IMR-90 (cell line): ENCODE measurements at regions not wholly inside any gene's neighbourhood (a gene's known extent, or its start where the extent isn't known, plus 50 kb on each side); places are given as distances from the start of the nearest gene placed in this dataset.

Experiments
- ATAC-seq: fragments of 200-7000 bp; cut with Tn5 transposase; 2 replicates; pipeline ENCODE4 v1.9.1; 2020; ENCODE audit warnings: low read depth, mild to moderate bottlenecking, moderate library complexity
- BruUV-seq: library from RNA; stranded (reverse); fragments of 400-500 nt; replicated peaks from 2 replicates; lab custom pipeline; 2021; lab: Mats Ljungman, UMichigan
- CTCF ChIA-PET: fragments of 300-600 bp; formaldehyde crosslinking; extraction: SDS; loops from one replicate; lab custom pipeline; 2021; ENCODE audit warnings: antibody characterized with exemption; lab: Yijun Ruan, JAX
- POLR2A ChIA-PET: fragments of 300-600 bp; sonication (Branson Sonifier 250); formaldehyde crosslinking; loops from one replicate; lab custom pipeline; 2022; ENCODE audit warnings: antibody characterized with exemption; ENCODE audit not compliant: unreplicated experiment; lab: Charles Lee
- DNase-seq: peaks from one replicate; pipeline ENCODE4 v3.0.0; 2013
- H2AFZ ChIP-seq: replicated peaks from 2 replicates; pipeline ENCODE3; 2013; ENCODE audit warnings: low read length, mild to moderate bottlenecking; ENCODE audit not compliant: poor library complexity
- H2AK5ac ChIP-seq: 2 replicates; pipeline ENCODE4 v1.6.1; 2013; ENCODE audit warnings: low read depth, low read length, inconsistent platforms
- H2AK9ac ChIP-seq: replicated peaks from 2 replicates; pipeline ENCODE3; 2013; ENCODE audit warnings: mild to moderate bottlenecking, low read depth, low read length, moderate library complexity; ENCODE audit not compliant: poor library complexity
- H2BK120ac ChIP-seq: 2 replicates; pipeline ENCODE4 v1.6.1; 2013; ENCODE audit warnings: low read depth, low read length, inconsistent platforms
- H2BK15ac ChIP-seq: 3 replicates; pipeline ENCODE4 v1.6.1; 2013; ENCODE audit warnings: low read depth, low read length, inconsistent platforms
- H2BK20ac ChIP-seq: 2 replicates; pipeline ENCODE4 v1.6.1; 2013; ENCODE audit warnings: low read depth, mild to moderate bottlenecking, inconsistent platforms, low read length, moderate library complexity
- H2BK5ac ChIP-seq: 2 replicates; pipeline ENCODE4 v1.6.1; 2013; ENCODE audit warnings: mild to moderate bottlenecking, low read depth, low read length, inconsistent platforms; ENCODE audit not compliant: poor library complexity, severe bottlenecking
- H3K14ac ChIP-seq: replicated peaks from 2 replicates; pipeline ENCODE4 v1.6.1; 2013; ENCODE audit warnings: low read depth, low read length, inconsistent platforms
- H3K18ac ChIP-seq: 2 replicates; pipeline ENCODE4 v1.6.1; 2013; ENCODE audit warnings: low read depth, low read length, control low read depth
- H3K23ac ChIP-seq: 2 replicates; pipeline ENCODE4 v1.6.1; 2013; ENCODE audit warnings: low read depth, low read length, inconsistent platforms
- H3K27ac ChIP-seq: 2 replicates; pipeline ENCODE4 v1.5.1; 2013; ENCODE audit warnings: mild to moderate bottlenecking, control low read depth, low read length; ENCODE audit not compliant: insufficient read depth
- H3K27me3 ChIP-seq: 2 replicates; pipeline ENCODE4 v1.6.1; 2013; ENCODE audit warnings: low read length; ENCODE audit not compliant: control insufficient read depth, insufficient read depth
- H3K36me3 ChIP-seq: 2 replicates; pipeline ENCODE4 v1.6.1; 2013; ENCODE audit warnings: low read length, mixed read lengths; ENCODE audit not compliant: control insufficient read depth, insufficient read depth
- H3K4ac ChIP-seq: 2 replicates; pipeline ENCODE4 v1.6.1; 2013; ENCODE audit warnings: low read depth, low read length, inconsistent platforms
- H3K4me1 ChIP-seq: 2 replicates; pipeline ENCODE4 v1.6.1; 2013; ENCODE audit warnings: low read length, mixed read lengths; ENCODE audit not compliant: control insufficient read depth, insufficient read depth
- H3K4me2 ChIP-seq: 2 replicates; pipeline ENCODE4 v1.6.1; 2013; ENCODE audit warnings: low read depth, mild to moderate bottlenecking, control low read depth, low read length, moderate library complexity
- H3K4me3 ChIP-seq: 2 replicates; pipeline ENCODE4 v1.5.1; 2013; ENCODE audit warnings: low read depth, mild to moderate bottlenecking, control low read depth, low read length, moderate library complexity; ENCODE audit not compliant: insufficient read depth
- H3K56ac ChIP-seq: 2 replicates; pipeline ENCODE4 v1.6.1; 2013; ENCODE audit warnings: low read length, inconsistent platforms; ENCODE audit not compliant: insufficient read depth; ENCODE audit errors: extremely low read depth
- H3K79me1 ChIP-seq, 2 experiments: 2 replicates each; pipeline ENCODE4 v1.6.1; 2013; ENCODE audit warnings: low read length in 2 of 2, inconsistent platforms in 1 of 2, low read depth in 1 of 2
- H3K9ac ChIP-seq: 2 replicates; pipeline ENCODE4 v1.6.1; 2013; ENCODE audit warnings: low read depth, low read length, control low read depth
- H3K9me1 ChIP-seq: 2 replicates; pipeline ENCODE4 v1.6.1; 2013; ENCODE audit warnings: low read length, inconsistent platforms; ENCODE audit not compliant: insufficient read depth
- H3K9me3 ChIP-seq: 2 replicates; pipeline ENCODE4 v1.6.1; 2013; ENCODE audit warnings: low read length; ENCODE audit not compliant: control insufficient read depth, insufficient read depth
- H4K20me1 ChIP-seq: 2 replicates; pipeline ENCODE4 v1.6.1; 2013; ENCODE audit warnings: low read length, inconsistent platforms; ENCODE audit not compliant: insufficient read depth
- H4K5ac ChIP-seq: 2 replicates; pipeline ENCODE4 v1.6.1; 2013; ENCODE audit warnings: mild to moderate bottlenecking, low read depth, low read length, control low read depth
- H4K8ac ChIP-seq, 2 experiments: 2 replicates each; pipeline ENCODE4 v1.6.1; 2013; ENCODE audit warnings: low read depth in 2 of 2, low read length in 2 of 2, control low read depth in 1 of 2, inconsistent platforms in 1 of 2
- H4K91ac ChIP-seq: 2 replicates; pipeline ENCODE4 v1.6.1; 2013; ENCODE audit warnings: low read depth, low read length, inconsistent platforms; ENCODE audit not compliant: insufficient read depth
- POLR2A ChIP-seq: IDR thresholded peaks from 2 replicates; pipeline ENCODE4 v1.6.1; 2012; ENCODE audit warnings: mild to moderate bottlenecking, low read depth, low read length
- dilution Hi-C: fragments of 300-500 bp; cut with HindIII; formaldehyde crosslinking; loops from one replicate; pipeline ENCODE4 v1.14.3; 2018; ENCODE audit warnings: low sequenced_read_pairs; ENCODE audit not compliant: unreplicated experiment
- in situ Hi-C: fragments of 300-500 bp; cut with MboI; formaldehyde crosslinking; loops from 3 replicates; pipeline ENCODE4 v1.14.3; 2019; ENCODE audit warnings: low sequenced_read_pairs, inconsistent platforms, mixed read lengths
- intact Hi-C: fragments of 100-400 bp; cut with micrococcal nuclease; formaldehyde crosslinking; loops from 2 replicates; pipeline ENCODE4 v1.10.0; 2022

DNA sequence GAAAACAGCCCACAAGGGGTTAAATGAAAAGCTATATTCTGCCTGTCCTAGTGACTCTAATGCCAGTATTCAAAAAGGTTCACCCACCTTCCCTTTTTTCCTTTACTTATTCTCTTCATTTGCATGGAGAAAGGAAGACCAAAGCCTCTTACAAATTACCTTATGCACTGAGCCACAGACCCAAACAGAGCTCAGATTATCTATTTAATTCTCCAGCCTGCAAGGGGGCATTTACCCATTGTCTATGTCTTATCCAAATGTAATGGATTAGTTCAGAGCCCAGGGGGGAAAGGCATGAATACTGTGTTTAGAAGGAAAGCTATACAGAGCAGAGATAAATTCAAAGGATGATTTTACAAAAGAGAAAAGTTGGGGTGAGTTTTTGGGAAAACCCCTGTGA, 388.5 kb downstream of the OMA1 start:
- dilution Hi-C loops = no loop called here
- Histone ChIP-seq H3K79me1 (no peaks in the 10 kb centered on the region), H2BK15ac (no peak overlapping the region), H2BK5ac (no peak overlapping the region), H4K5ac (no peak overlapping the region), H2AK9ac (no peak overlapping the region), H2AK5ac (no peak overlapping the region), H2BK120ac (no peak overlapping the region), H3K9me3 (no peaks in the 10 kb centered on the region), H3K27ac (no peak overlapping the region), H3K18ac (no peak overlapping the region), H3K4ac (no peak overlapping the region), H3K4me2 (no peak overlapping the region), H3K36me3 (no peaks in the 10 kb centered on the region), H3K4me3 (no peak overlapping the region), H3K23ac (no peak overlapping the region), H2BK20ac (no peak overlapping the region), H2AFZ (no peak overlapping the region), H4K91ac (no peak overlapping the region), H3K27me3 (no peaks in the 10 kb centered on the region), H3K4me1 (no peaks in the 10 kb centered on the region), H4K20me1 (no peaks in the 10 kb centered on the region), H3K56ac (no peak overlapping the region), H4K8ac (no peak overlapping the region), H3K9ac (no peak overlapping the region), H3K9me1 (no peaks in the 10 kb centered on the region), H3K14ac (no peak overlapping the region)
- no peak for DNase-seq
- in situ Hi-C loops = no loop called here
- no peak for ATAC-seq
- BruUV-seq = no TSS peak
- TF ChIP-seq POLR2A = no peak
- intact Hi-C loops = no loop called here
- POLR2A ChIA-PET = no interaction called here
- CTCF ChIA-PET = interaction anchor here (0.5 to 0.6 kb wide), 2 partner anchors 144 to 735 kb away, joined by 3 read pairs; no protein-coding TSS in a partner anchor
